Liver (tissue), 8 donors: ENCODE measurements at regions not wholly inside any gene's neighbourhood (a gene's known extent, or its start where the extent isn't known, plus 50 kb on each side); places are given as distances from the start of the nearest gene placed in this dataset.

ENCODE experiments used
- DNase-seq: peaks from one replicate; pipeline ENCODE4 v3.0.0-alpha.2; 2017; ENCODE audit warnings: low spot score
- H3K27ac ChIP-seq, 2 donors: one replicate each; pipeline ENCODE4 v1.7.0; 2013; ENCODE audit warnings: inconsistent platforms in 2 of 2, low read length in 2 of 2, control low read depth in 1 of 2, low read depth in 1 of 2, mild to moderate bottlenecking in 1 of 2
- H3K27me3 ChIP-seq, 4 donors: one replicate each; pipeline versions ENCODE4 v1.6.1 to v1.7.0; 2013; ENCODE audit warnings: low read length in 3 of 4, inconsistent platforms in 1 of 4, mild to moderate bottlenecking in 1 of 4, moderate library complexity in 1 of 4; ENCODE audit not compliant: control insufficient read depth in 4 of 4, insufficient read depth in 4 of 4
- H3K36me3 ChIP-seq, 4 donors: one replicate each; pipeline versions ENCODE4 v1.6.1 to v1.7.0; 2013; ENCODE audit warnings: low read length in 3 of 4, mild to moderate bottlenecking in 3 of 4, low read depth in 1 of 4, moderate library complexity in 1 of 4; ENCODE audit not compliant: control insufficient read depth in 4 of 4, insufficient read depth in 3 of 4
- H3K4me1 ChIP-seq, 4 donors: one replicate each; pipeline versions ENCODE4 v1.6.1 to v1.7.0; 2013; ENCODE audit warnings: low read length in 3 of 4, mild to moderate bottlenecking in 3 of 4, moderate library complexity in 1 of 4; ENCODE audit not compliant: control insufficient read depth in 4 of 4, insufficient read depth in 4 of 4
- H3K4me3 ChIP-seq, 3 donors: one replicate each; pipeline versions ENCODE4 v1.6.1 to v1.7.0; 2013; ENCODE audit warnings: low read length in 3 of 3, control low read depth in 1 of 3, low read depth in 1 of 3, mild to moderate bottlenecking in 1 of 3
- H3K9ac ChIP-seq, 2 donors: one replicate each; pipeline ENCODE4 v1.7.0; 2013; ENCODE audit warnings: low read length in 2 of 2, mild to moderate bottlenecking in 2 of 2, moderate library complexity in 2 of 2, control low read depth in 1 of 2, low read depth in 1 of 2
- H3K9me3 ChIP-seq, 4 donors: one replicate each; pipeline versions ENCODE4 v1.6.1 to v1.7.0; 2013; ENCODE audit warnings: low read length in 3 of 4; ENCODE audit not compliant: control insufficient read depth in 4 of 4
- ATF3 ChIP-seq: IDR thresholded peaks from 2 replicates; pipeline ENCODE4 v1.6.1; 2016; ENCODE audit warnings: antibody characterized with exemption
- CTCF ChIP-seq: fragments of 150-350 bp; IDR thresholded peaks from 2 replicates; pipeline ENCODE4 v1.5.1; 2017; ENCODE audit warnings: improper control_type of control experiment, low read depth, low read length; ENCODE audit not compliant: missing input control
- EGR1 ChIP-seq, 2 donors: IDR thresholded peaks; 2 replicates each; pipeline ENCODE4 v1.6.1; 2016 to 2018; ENCODE audit warnings: antibody characterized with exemption in 2 of 2, low read depth in 2 of 2
- FOXA1 ChIP-seq: IDR thresholded peaks from 2 replicates; pipeline ENCODE4 v1.6.1; 2016; ENCODE audit warnings: antibody characterized with exemption
- FOXA2 ChIP-seq: IDR thresholded peaks from 2 replicates; pipeline ENCODE4 v1.6.1; 2016; ENCODE audit warnings: antibody characterized with exemption
- GABPA ChIP-seq, 2 donors: IDR thresholded peaks in 1 of 2; conservative IDR thresholded peaks in 1 of 2; 2 replicates each; pipeline ENCODE4 v1.6.1; 2016; ENCODE audit warnings: antibody characterized with exemption in 2 of 2, mild to moderate bottlenecking in 1 of 2, moderate library complexity in 1 of 2
- HNF4A ChIP-seq, 2 donors: conservative IDR thresholded peaks; 2 replicates each; pipeline ENCODE4 v1.6.1; 2016; ENCODE audit warnings: antibody characterized with exemption in 2 of 2, mild to moderate bottlenecking in 2 of 2
- HNF4G ChIP-seq: IDR thresholded peaks from 2 replicates; pipeline ENCODE4 v1.6.1; 2016; ENCODE audit warnings: antibody characterized with exemption
- JUND ChIP-seq, 2 donors: IDR thresholded peaks; 2 replicates each; pipeline ENCODE4 v1.6.1; 2016; ENCODE audit warnings: antibody characterized with exemption in 2 of 2
- RAD21 ChIP-seq, 2 donors: IDR thresholded peaks; 2 replicates each; pipeline ENCODE4 v1.6.1; 2016; ENCODE audit warnings: antibody characterized with exemption in 2 of 2, mild to moderate bottlenecking in 2 of 2
- RXRA ChIP-seq, 2 donors: IDR thresholded peaks; 2 replicates each; pipeline ENCODE4 v1.6.1; 2017 to 2018; ENCODE audit warnings: antibody characterized with exemption in 2 of 2, mild to moderate bottlenecking in 1 of 2
- SP1 ChIP-seq: IDR thresholded peaks from 2 replicates; pipeline ENCODE4 v1.6.1; 2018; ENCODE audit warnings: antibody characterized with exemption, mild to moderate bottlenecking
- TAF1 ChIP-seq: conservative IDR thresholded peaks from 2 replicates; pipeline ENCODE4 v1.6.1; 2016; ENCODE audit warnings: antibody characterized with exemption, mild to moderate bottlenecking
- YY1 ChIP-seq: IDR thresholded peaks from 2 replicates; pipeline ENCODE4 v1.6.1; 2016; ENCODE audit warnings: antibody characterized with exemption, mild to moderate bottlenecking
- ZBTB33 ChIP-seq: IDR thresholded peaks from 2 replicates; pipeline ENCODE4 v1.6.1; 2016; ENCODE audit warnings: antibody characterized with exemption
- WGBS: extraction: QIAGEN DNeasy Blood & Tissue Kit; methylation state at CpG from one replicate; pipeline ENCODE4 v1.1.7; 2013; 5-methylcytosine and 5-hydroxymethylcytosine counted together
- TF ChIP-seq, protein P1 (sequence below): IDR thresholded peaks from 2 replicates; pipeline ENCODE4 v1.6.1; 2016; ENCODE audit warnings: antibody characterized with exemption, mild to moderate bottlenecking
- TF ChIP-seq, protein P2 (sequence below): IDR thresholded peaks from 2 replicates; pipeline ENCODE4 v1.6.1; 2016; ENCODE audit warnings: antibody characterized with exemption
- donor health status: healthy.
- donor health status: healthy.
- donor health status: healthy.
- donor health status: healthy.
- donor health status: healthy.

GRCh38 chr4:19134685-19135084 is 1113.1 kb upstream of the LCORL start:
- Histone ChIP-seq H3K27me3 (no peaks in the 10 kb centered on the region), H3K27ac (no peak overlapping the region), H3K9ac (no peak overlapping the region), H3K9me3 (no peaks in the 10 kb centered on the region), H3K4me3 (no peak overlapping the region), H3K36me3 (no peaks in the 10 kb centered on the region), H3K4me1 (no peaks in the 10 kb centered on the region)
- 71% methylated on average over 3 of the region's 3 CpGs for WGBS
- TF ChIP-seq FOXA1 (no peak), JUND (IDR thresholded peaks at IDR 0.05) (no peak), FOXA2 (no peak), ATF3 (no peak), HNF4A (conservative IDR thresholded peaks at IDR 0.05) (no peak), GABPA (IDR thresholded peaks at IDR 0.05 in 1 of 2, conservative IDR thresholded peaks at IDR 0.05 in 1 of 2) (no peak), YY1 (no peak), RXRA (IDR thresholded peaks at IDR 0.05) (no peak), TAF1 (no peak), EGR1 (IDR thresholded peaks at IDR 0.05; ENCODE audit: low read depth in 2 of 2) (no peak), CTCF (no peak), SP1 (no peak), RAD21 (IDR thresholded peaks at IDR 0.05) (no peak), ZBTB33 (no peak)
- TF ChIP-seq, protein P1, sequence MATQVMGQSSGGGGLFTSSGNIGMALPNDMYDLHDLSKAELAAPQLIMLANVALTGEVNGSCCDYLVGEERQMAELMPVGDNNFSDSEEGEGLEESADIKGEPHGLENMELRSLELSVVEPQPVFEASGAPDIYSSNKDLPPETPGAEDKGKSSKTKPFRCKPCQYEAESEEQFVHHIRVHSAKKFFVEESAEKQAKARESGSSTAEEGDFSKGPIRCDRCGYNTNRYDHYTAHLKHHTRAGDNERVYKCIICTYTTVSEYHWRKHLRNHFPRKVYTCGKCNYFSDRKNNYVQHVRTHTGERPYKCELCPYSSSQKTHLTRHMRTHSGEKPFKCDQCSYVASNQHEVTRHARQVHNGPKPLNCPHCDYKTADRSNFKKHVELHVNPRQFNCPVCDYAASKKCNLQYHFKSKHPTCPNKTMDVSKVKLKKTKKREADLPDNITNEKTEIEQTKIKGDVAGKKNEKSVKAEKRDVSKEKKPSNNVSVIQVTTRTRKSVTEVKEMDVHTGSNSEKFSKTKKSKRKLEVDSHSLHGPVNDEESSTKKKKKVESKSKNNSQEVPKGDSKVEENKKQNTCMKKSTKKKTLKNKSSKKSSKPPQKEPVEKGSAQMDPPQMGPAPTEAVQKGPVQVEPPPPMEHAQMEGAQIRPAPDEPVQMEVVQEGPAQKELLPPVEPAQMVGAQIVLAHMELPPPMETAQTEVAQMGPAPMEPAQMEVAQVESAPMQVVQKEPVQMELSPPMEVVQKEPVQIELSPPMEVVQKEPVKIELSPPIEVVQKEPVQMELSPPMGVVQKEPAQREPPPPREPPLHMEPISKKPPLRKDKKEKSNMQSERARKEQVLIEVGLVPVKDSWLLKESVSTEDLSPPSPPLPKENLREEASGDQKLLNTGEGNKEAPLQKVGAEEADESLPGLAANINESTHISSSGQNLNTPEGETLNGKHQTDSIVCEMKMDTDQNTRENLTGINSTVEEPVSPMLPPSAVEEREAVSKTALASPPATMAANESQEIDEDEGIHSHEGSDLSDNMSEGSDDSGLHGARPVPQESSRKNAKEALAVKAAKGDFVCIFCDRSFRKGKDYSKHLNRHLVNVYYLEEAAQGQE = no peak
- TF ChIP-seq, protein P2, sequence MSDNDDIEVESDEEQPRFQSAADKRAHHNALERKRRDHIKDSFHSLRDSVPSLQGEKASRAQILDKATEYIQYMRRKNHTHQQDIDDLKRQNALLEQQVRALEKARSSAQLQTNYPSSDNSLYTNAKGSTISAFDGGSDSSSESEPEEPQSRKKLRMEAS = no peak
- DNase-seq = no peak

DNA sequence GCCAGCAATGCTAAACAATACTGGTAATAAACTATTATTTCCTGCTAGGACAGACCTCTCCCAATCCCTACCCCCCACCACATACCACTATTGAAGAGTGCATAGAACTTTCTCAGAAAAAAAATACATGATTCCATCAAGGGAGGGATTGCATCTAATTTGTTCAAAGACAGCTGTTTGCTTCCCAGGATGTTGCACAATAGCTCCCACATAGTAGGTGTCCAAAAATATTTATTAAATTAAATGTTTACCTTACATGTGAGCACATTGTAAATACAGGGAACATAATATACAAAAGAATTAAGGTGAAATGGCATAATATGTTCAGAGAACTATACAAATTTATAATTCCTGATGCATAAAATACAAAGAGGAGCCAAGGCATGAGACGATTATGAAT is 1111.8 kb upstream of the LCORL start:
- Histone ChIP-seq H3K9me3 (no peaks in the 10 kb centered on the region), H3K4me3 (no peak overlapping the region), H3K27me3 (no peaks in the 10 kb centered on the region), H3K27ac (no peak overlapping the region), H3K9ac (no peak overlapping the region), H3K4me1 (no peaks in the 10 kb centered on the region), H3K36me3 (no peaks in the 10 kb centered on the region)
- WGBS = 69% methylated on average over 1 of the region's 1 CpG
- TF ChIP-seq JUND (IDR thresholded peaks at IDR 0.05) (no peak), HNF4G (no peak), ZBTB33 (no peak), RAD21 (IDR thresholded peaks at IDR 0.05) (no peak), TAF1 (no peak), RXRA (IDR thresholded peaks at IDR 0.05) (no peak), ATF3 (no peak), FOXA1 (no peak)
- TF ChIP-seq, protein P1 = no peak
- no peak for DNase-seq
